Chondrocyte (in vitro differentiated cells): ENCODE measurements at regions not wholly inside any gene's neighbourhood (a gene's known extent, or its start where the extent isn't known, plus 50 kb on each side); places are given as distances from the start of the nearest gene placed in this dataset.
A peak's percentile ranks its signal among the peaks of the same experiment; 100 is the strongest.

ENCODE experiments used
- DNase-seq: peaks from one replicate; pipeline ENCODE4 v3.0.0; 2021; ENCODE audit warnings: mixed read lengths, low spot score
- H3K27ac Mint-ChIP-seq: one replicate; pipeline ENCODE4 v1.8.0; 2021; ENCODE audit warnings: mild to moderate bottlenecking, moderate library complexity, mixed read lengths; ENCODE audit not compliant: unreplicated experiment
- H3K27me3 Mint-ChIP-seq: 2 replicates; pipeline ENCODE4 v1.8.0; 2021; ENCODE audit warnings: low read depth, mixed read lengths
- H3K36me3 Mint-ChIP-seq: 2 replicates; pipeline ENCODE4 v1.8.0; 2021; ENCODE audit warnings: low read depth, mixed read lengths
- H3K4me1 Mint-ChIP-seq: 2 replicates; pipeline ENCODE4 v1.8.0; 2021; ENCODE audit warnings: low read depth, mild to moderate bottlenecking, mixed read lengths
- H3K4me3 Mint-ChIP-seq: one replicate; pipeline ENCODE4 v1.8.0; 2021; ENCODE audit warnings: mild to moderate bottlenecking, moderate library complexity, mixed read lengths; ENCODE audit not compliant: unreplicated experiment
- H3K9me3 Mint-ChIP-seq: 2 replicates; pipeline ENCODE4 v1.8.0; 2021; ENCODE audit warnings: low read depth, mixed read lengths
- CTCF ChIP-seq: fragments of 200-600 bp; sonication (generic); IDR thresholded peaks from 2 replicates; pipeline ENCODE4 v1.5.0; 2021; ENCODE audit warnings: antibody characterized with exemption, mild to moderate bottlenecking, moderate library complexity

- Mint-ChIP-seq H3K9me3 (no peaks in the 10 kb centered on the region), H3K4me1 (peaks cover 9% of the 10 kb centered on the region), H3K36me3 (no peaks in the 10 kb centered on the region), H3K27me3 (no peaks in the 10 kb centered on the region), H3K27ac (no peak overlapping the region), H3K4me3 (no peak overlapping the region)
- no peak for TF ChIP-seq CTCF
- no peak for DNase-seq
These were observed 385.7 kb upstream of the EPHA5 start for GRCh38 chr4:66055999-66056398.

GRCh38 chr4:66052426-66052825 lies 382.1 kb upstream of the EPHA5 start:
- Mint-ChIP-seq H3K36me3 (no peaks in the 10 kb centered on the region), H3K27me3 (no peaks in the 10 kb centered on the region), H3K9me3 (no peaks in the 10 kb centered on the region), H3K27ac (no peak overlapping the region), H3K4me1 (peaks cover 10% of the 10 kb centered on the region), H3K4me3 (no peak overlapping the region)
- TF ChIP-seq CTCF, result no peak
- no peak for DNase-seq

- no peak overlapping the region for H3K4me3 Mint-ChIP-seq
- no peak overlapping the region for H3K27ac Mint-ChIP-seq
- no peak for DNase-seq
- no peaks in the 10 kb centered on the region for H3K9me3 Mint-ChIP-seq
- no peak for TF ChIP-seq CTCF
- H3K27me3 Mint-ChIP-seq, result no peaks in the 10 kb centered on the region
- peaks cover 10% of the 10 kb centered on the region for H3K4me1 Mint-ChIP-seq
- no peaks in the 10 kb centered on the region for H3K36me3 Mint-ChIP-seq
These were observed 378.6 kb upstream of the EPHA5 start for GRCh38 chr4:66048861-66049260.

- Mint-ChIP-seq H3K36me3 (no peaks in the 10 kb centered on the region), H3K27ac (no peak overlapping the region)
These were observed 375.6 kb upstream of the EPHA5 start for GRCh38 chr4:66045913-66046312.

GRCh38 chr4:66035701-66036100 lies 365.4 kb upstream of the EPHA5 start:
- Mint-ChIP-seq H3K27ac (no peak overlapping the region), H3K36me3 (no peaks in the 10 kb centered on the region), H3K27me3 (no peaks in the 10 kb centered on the region), H3K4me3 (no peak overlapping the region), H3K9me3 (peaks cover 6% of the 10 kb centered on the region), H3K4me1 (no peaks in the 10 kb centered on the region)
- no peak for TF ChIP-seq CTCF
- no peak for DNase-seq

More at GRCh38 chr4:66045913-66046312, 375.6 kb upstream of the EPHA5 start:
- Mint-ChIP-seq H3K27me3 (no peaks in the 10 kb centered on the region), H3K9me3 (peaks cover 5% of the 10 kb centered on the region), H3K4me1 (peaks cover 3% of the 10 kb centered on the region), H3K4me3 (no peak overlapping the region)
- no peak for DNase-seq
- peak; percentile 15 for TF ChIP-seq CTCF
